ENCODE measurements at regions not wholly inside any gene's neighbourhood (a gene's known extent, or its start where the extent isn't known, plus 50 kb on each side); places are given as distances from the start of the nearest gene placed in this dataset.

DNA sequence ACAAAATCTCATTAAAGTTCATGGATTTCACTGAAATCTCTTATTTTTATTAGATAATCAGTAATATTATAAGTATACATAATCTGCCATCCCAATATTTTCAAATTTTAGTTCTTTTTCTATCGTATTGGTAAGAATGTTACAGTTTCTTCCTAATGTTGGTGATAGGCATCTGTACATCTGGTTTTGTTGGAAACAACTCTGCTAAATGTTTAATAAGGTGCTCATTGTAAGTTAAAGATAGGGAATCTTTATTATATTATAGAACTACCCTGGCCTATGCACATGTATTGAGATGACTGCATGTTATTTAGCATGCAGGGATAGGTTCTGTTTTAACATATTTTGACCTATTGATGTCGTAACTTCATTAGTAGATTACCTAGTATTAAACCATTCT is 188.6 kb upstream of the PRPS1L1 start (continued):
- no peak for TF ChIP-seq ATF7 (IDR thresholded peaks at IDR 0.05; ENCODE audit: low read depth)
- TF ChIP-seq, protein P1, sequence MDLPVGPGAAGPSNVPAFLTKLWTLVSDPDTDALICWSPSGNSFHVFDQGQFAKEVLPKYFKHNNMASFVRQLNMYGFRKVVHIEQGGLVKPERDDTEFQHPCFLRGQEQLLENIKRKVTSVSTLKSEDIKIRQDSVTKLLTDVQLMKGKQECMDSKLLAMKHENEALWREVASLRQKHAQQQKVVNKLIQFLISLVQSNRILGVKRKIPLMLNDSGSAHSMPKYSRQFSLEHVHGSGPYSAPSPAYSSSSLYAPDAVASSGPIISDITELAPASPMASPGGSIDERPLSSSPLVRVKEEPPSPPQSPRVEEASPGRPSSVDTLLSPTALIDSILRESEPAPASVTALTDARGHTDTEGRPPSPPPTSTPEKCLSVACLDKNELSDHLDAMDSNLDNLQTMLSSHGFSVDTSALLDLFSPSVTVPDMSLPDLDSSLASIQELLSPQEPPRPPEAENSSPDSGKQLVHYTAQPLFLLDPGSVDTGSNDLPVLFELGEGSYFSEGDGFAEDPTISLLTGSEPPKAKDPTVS (IDR thresholded peaks at IDR 0.05; ENCODE audit: low read depth, low read length): no peak

DNA sequence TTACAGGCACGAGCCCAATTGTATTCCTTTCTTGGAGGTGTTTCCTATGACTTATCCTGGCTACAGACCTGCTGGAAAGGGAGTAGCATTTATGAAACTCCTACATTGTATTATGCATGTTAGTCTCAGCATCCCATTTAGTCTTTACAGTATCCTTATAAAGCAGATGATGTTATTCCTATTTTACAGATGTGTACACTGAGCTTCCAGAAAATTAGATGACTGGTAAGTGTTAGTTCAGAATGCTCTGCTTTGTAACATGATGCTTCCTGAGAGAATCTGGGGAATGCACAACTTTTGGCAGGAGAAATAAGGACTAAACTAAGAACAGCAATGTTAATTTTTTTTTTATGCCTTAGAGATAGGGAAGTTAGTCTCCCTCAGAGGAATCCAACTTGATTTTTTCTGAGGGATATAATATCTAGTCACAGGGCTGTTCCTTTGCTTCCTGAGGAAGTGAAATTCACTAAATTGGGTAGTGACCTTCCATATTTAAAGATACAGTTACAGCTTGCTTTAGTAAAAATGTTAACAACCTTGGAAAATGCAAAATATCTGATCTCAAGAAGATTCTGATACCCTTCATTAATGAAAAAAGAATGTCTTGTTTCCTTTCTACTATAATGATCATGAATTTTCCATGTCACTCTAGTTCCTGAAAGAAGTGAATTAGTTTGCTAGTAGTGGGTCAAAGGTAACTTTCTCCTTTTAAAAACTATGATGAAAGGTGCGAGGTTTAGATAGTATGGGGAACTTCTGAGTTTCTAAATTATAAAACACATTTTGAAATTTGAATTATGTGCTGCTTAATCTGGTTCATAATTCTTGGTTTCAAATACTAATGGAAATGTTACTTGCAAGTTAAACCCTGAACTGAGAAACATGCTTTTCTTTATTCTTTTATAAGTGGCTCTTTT is 194.0 kb upstream of the PRPS1L1 start:
- WGBS (ENCODE audit: insufficient coverage, insufficient replicate concordance, low lambda C conversion rate, missing lambda C conversion rate): 17% methylated on average over 2 of the region's 2 CpGs
- no peaks in the 10 kb centered on the region for H3K4me1 ChIP-seq (ENCODE audit: control insufficient read depth, insufficient read depth, low read length)
- intact Hi-C loops (cut with micrococcal nuclease; ENCODE audit: unreplicated experiment) (no loop called here), in situ Hi-C loops (cut with MboI) (no loop called here)
- no peak overlapping the region for H3K4me2 ChIP-seq (ENCODE audit: control insufficient read depth, insufficient read depth)
- CTCF ChIA-PET: interaction anchor here (0.7 kb wide), 1 partner anchor 489 kb away, joined by 3 read pairs; no protein-coding TSS in a partner anchor
- no peak overlapping the region for H2AFZ ChIP-seq (ENCODE audit: control insufficient read depth, low read depth, low read length)
- H3K36me3 ChIP-seq (ENCODE audit: control insufficient read depth in 2 of 2, insufficient read depth in 2 of 2, low read length in 1 of 2): no peaks in the 10 kb centered on the region
- no peak overlapping the region for H3K4me3 ChIP-seq
- no peaks in the 10 kb centered on the region for H3K79me2 ChIP-seq (ENCODE audit: control insufficient read depth, insufficient read depth, low read length)
- TF ChIP-seq, protein P2, sequence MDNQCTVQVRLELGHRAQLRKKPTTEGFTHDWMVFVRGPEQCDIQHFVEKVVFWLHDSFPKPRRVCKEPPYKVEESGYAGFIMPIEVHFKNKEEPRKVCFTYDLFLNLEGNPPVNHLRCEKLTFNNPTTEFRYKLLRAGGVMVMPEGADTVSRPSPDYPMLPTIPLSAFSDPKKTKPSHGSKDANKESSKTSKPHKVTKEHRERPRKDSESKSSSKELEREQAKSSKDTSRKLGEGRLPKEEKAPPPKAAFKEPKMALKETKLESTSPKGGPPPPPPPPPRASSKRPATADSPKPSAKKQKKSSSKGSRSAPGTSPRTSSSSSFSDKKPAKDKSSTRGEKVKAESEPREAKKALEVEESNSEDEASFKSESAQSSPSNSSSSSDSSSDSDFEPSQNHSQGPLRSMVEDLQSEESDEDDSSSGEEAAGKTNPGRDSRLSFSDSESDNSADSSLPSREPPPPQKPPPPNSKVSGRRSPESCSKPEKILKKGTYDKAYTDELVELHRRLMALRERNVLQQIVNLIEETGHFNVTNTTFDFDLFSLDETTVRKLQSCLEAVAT (IDR thresholded peaks at IDR 0.05): no peak
- TF ChIP-seq REST (IDR thresholded peaks at IDR 0.05; ENCODE audit: low read depth, low read length) (no peak), GATAD2B (conservative IDR thresholded peaks at IDR 0.05; ENCODE audit: low read depth) (no peak), ZNF622 (IDR thresholded peaks at IDR 0.05) (no peak), SUZ12 (IDR thresholded peaks at IDR 0.05; ENCODE audit: unreplicated experiment) (no peak), YY1 (IDR thresholded peaks at IDR 0.05; ENCODE audit: low read depth, low read length) (no peak), PML (IDR thresholded peaks at IDR 0.05; ENCODE audit: low read length) (no peak)
- TF ChIP-seq, protein P3, sequence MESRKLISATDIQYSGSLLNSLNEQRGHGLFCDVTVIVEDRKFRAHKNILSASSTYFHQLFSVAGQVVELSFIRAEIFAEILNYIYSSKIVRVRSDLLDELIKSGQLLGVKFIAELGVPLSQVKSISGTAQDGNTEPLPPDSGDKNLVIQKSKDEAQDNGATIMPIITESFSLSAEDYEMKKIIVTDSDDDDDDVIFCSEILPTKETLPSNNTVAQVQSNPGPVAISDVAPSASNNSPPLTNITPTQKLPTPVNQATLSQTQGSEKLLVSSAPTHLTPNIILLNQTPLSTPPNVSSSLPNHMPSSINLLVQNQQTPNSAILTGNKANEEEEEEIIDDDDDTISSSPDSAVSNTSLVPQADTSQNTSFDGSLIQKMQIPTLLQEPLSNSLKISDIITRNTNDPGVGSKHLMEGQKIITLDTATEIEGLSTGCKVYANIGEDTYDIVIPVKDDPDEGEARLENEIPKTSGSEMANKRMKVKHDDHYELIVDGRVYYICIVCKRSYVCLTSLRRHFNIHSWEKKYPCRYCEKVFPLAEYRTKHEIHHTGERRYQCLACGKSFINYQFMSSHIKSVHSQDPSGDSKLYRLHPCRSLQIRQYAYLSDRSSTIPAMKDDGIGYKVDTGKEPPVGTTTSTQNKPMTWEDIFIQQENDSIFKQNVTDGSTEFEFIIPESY (IDR thresholded peaks at IDR 0.05): no peak
- H3K27ac ChIP-seq (ENCODE audit: control insufficient read depth, insufficient read depth): no peak overlapping the region
- H3K27me3 ChIP-seq (replicated peaks in 1 of 2; ENCODE audit: control insufficient read depth in 2 of 2, insufficient read depth in 2 of 2, low read length in 1 of 2): no peaks in the 10 kb centered on the region
- no peak for FAIRE-seq
- no peak for ATAC-seq
- no peak for DNase-seq (ENCODE audit: low read depth, low spot score)
- H4K20me1 ChIP-seq (ENCODE audit: control insufficient read depth, insufficient read depth): no peaks in the 10 kb centered on the region
- SMC1A ChIA-PET (ENCODE audit: uncharacterized antibody, unreplicated experiment): interaction anchor here (0.6 to 0.7 kb wide), 2 partner anchors 21 to 24 kb away, joined by 3 read pairs; no protein-coding TSS in a partner anchor
- no peaks in the 10 kb centered on the region for H3K9me3 ChIP-seq (replicated peaks; ENCODE audit: control insufficient read depth, insufficient read depth, low read length)
- BruUV-seq (replicated peaks): no TSS peak
- POLR2A ChIA-PET: no interaction called here
- RAD21 ChIA-PET (ENCODE audit: unreplicated experiment): interaction anchor here (1.2 kb wide), 1 partner anchor 98 kb away, joined by 3 read pairs; no protein-coding TSS in a partner anchor
- no peak overlapping the region for H3K9ac ChIP-seq (ENCODE audit: control insufficient read depth, insufficient read depth, low read length)
